ENCODE measurements at regions not wholly inside any gene's neighbourhood (a gene's known extent, or its start where the extent isn't known, plus 50 kb on each side); places are given as distances from the start of the nearest gene placed in this dataset.
"Not testable (repeated sequence)": the region's sequence is repeated elsewhere in the genome, so short reads cannot be mapped to it uniquely, and the experiment has no call there.

DNA sequence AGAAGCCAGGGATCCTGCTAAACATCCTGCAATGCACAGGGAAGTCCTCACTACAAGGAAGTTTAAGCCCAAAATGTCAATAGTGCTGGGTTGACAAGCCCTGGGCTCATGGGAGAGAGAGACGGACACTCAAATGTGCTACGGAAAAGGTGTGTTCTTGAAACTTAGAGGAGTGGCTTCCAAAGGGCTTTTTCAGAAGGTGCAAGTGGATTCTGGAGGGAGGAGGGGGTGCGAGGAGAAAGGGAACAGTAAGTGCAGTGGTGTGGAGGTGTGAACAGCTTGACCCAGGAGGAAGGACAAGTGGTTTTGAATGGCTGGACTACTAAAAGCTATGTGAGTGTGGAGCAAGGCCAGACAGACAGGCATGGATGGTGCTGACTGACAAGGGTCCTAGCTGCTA is 50.4 kb upstream of the CECR2 start:
- no peak for DNase-seq (ENCODE audit: low read depth in 3 of 3, low spot score in 1 of 3)

- DNase-seq (ENCODE audit: low read depth in 3 of 3, low spot score in 1 of 3) = no peak
Observed at GRCh38 chr22:17315310-17315709, 54.0 kb upstream of the CECR2 start.

DNA sequence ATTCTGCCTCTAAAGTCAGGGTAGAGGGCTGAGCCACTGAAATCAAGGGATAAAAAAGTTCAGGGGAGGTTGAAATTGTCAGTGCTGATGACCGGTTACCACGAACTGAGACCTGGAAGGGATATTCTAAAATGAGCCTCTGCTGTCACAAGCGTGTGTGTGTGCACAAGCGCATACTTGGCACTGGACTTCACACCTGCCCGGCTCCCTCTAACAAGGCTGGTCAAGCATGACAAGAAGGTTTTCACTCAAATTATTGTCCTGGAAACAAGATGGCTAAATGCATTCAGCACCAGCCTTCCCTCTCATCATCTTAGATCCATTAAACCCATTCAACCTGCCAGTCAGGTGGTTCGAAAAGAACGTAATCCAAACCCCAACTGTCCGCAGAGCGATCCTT is 54.8 kb upstream of the CECR2 start:
- DNase-seq (ENCODE audit: low read depth in 3 of 3, low spot score in 1 of 3) = no peak

- DNase-seq (ENCODE audit: low read depth in 3 of 3, low spot score in 1 of 3) = no peak
Observed at GRCh38 chr22:17313626-17314025, 55.6 kb upstream of the CECR2 start.

GRCh38 chr22:17307566-17307965 is 61.7 kb upstream of the CECR2 start:
- DNase-seq (ENCODE audit: low read depth in 3 of 3, low spot score in 1 of 3) = no peak

GRCh38 chr22:17305076-17305475 is 64.2 kb upstream of the CECR2 start:
- DNase-seq (ENCODE audit: low read depth in 3 of 3, low spot score in 1 of 3) = no peak

GRCh38 chr22:17303840-17304779 is 65.2 kb upstream of the CECR2 start:
- peak in 2 of 3 donors; percentile 20 to 21 for DNase-seq (ENCODE audit: low read depth in 3 of 3, low spot score in 1 of 3)

DNA sequence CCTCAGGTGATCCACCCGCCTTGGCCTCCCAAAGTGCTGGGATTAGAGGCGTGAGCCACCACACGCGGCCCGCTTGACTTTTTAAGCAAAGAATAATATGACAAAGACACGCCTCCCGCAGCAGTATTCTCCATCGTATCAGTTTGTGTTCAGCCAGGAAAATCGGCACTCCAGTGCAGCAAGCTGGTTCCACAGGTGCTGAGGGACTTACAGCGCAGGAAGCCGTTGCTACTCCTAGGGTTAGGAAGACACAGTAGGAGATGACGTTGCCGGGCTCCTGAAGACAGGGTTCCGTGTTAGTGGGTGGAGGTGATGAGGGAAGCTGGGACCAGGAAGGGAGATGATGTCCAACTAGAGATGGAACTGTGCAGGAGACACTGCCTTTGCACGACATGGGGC is 65.8 kb upstream of the CECR2 start:
- DNase-seq (ENCODE audit: low read depth in 3 of 3, low spot score in 1 of 3) = no peak

GRCh38 chr22:17302616-17303015 is 66.6 kb upstream of the CECR2 start:
- DNase-seq (ENCODE audit: low read depth in 3 of 3, low spot score in 1 of 3) = no peak

DNA sequence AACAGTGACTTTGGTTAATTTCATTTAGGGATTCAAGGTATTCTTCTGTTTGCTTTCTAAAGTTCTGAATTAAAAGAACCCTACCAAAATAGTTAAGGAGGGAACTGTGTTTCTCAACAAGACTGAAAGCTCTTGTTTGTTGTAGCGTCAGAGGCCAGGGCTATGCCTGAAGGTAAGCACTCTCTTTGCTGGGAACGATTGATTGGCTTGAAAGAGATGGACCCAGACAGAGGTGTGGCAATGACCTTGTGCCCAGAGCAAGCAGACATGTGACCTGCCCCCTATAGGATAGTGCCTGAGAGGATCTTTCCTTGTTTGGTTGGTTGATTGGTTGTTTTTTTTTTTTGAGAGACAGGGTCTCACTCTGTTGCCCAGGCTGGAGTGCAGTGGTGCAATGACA is 68.3 kb upstream of the CECR2 start:
- DNase-seq (ENCODE audit: low read depth in 3 of 3, low spot score in 1 of 3) = no peak

DNA sequence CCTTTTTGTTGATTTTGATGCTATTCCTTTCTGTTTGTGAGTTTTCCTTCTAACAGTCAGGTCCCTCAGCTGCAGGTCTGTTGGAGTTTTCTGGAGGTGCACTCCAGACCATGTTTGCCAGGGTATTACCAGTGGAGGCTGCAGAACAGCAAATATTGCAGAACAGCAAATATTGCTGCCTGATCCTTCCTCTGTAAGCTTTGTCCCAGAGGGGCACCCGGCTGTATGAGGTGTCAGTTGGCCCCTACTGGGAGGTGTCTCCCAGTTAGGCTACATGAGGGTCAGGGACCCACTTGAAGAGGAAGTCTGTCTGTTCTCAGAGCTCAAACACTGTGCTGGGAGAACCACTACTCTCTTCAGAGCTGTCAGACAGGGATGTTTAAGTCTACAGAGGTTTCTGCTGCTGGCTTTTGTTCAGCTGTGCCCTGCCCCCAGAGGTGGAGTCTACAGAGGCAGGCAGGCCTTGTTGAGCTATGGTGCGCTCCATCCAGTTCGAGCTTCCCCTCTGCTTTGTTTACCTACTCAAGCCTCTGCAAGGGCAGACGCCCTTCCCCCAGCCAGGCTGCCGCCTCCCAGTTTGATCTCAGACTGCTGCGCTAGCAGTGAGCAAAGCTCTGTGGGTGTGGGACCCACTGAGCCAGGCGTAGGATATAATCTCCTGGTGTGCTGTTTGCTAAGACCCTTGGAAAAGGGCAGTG is 70.3 kb upstream of the CECR2 start:
- not testable (repeated sequence) for DNase-seq (ENCODE audit: low read depth in 3 of 3, low spot score in 1 of 3)

- no peak for DNase-seq (ENCODE audit: low read depth in 3 of 3, low spot score in 1 of 3)
Observed at GRCh38 chr22:17285656-17286055, 66.4 kb upstream of the ADA2 start.

DNA sequence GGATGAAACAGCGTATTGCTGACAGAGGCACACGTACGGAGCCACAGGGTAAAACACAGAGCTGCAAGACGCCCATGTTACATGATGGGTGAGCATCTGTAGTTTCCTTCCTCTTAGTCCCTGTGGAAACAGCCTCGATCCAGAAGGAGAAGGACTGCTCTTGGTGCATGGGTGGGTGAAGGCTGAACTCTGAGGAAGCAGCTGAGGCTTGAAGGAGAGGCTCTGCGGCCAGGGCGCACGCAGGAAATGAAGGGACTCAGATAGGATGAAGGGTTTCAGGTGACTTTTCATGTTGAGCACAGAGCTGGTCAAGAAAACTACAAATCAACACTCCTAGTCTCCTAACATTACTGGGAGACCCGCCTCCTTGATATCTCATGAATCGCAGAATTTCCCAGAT is 65.7 kb upstream of the ADA2 start:
- no peak for DNase-seq (ENCODE audit: low read depth in 3 of 3, low spot score in 1 of 3)

- no peak for DNase-seq (ENCODE audit: low read depth in 3 of 3, low spot score in 1 of 3)
Observed at GRCh38 chr22:17284466-17284865, 65.2 kb upstream of the ADA2 start.

DNA sequence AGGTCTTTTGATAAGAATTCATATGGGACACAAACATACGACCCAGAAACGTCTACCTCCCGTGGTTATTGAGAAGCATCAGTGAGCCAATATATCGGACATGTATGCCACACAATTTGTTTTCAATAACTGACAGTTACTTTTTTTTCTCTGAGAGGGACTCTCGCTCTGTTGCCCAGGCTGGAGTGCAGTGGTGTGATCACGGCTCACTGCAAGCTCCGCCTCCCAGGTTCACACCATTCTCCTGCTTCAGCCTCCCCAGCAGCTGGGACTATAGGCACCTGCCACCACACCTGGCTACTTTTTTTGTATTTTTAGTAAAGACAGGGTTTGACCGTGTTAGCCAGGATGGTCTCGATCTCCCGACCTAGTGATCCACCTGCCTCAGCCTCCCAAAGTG is 64.6 kb upstream of the ADA2 start:
- not testable (repeated sequence) for DNase-seq (ENCODE audit: low read depth in 3 of 3, low spot score in 1 of 3)

DNA sequence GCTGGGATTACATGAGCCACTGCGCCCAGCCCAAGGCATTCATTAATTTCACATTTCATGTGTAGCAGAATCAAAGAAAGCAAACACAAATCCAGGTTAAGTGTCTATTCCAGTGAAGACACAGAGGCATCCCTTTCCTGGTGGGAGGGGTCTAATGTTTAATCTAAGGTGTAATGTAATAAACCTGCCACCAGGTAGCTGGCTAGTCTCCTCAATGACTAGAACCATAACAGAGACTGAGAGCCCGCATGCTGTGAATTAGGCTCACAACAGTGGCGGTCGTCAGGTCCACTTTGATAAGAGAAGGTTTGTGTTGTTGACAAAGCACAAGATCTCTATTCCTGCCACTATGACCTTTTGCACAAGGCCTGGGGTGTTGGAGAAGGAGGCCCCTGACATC is 64.2 kb upstream of the ADA2 start:
- no peak for DNase-seq (ENCODE audit: low read depth in 3 of 3, low spot score in 1 of 3)

DNA sequence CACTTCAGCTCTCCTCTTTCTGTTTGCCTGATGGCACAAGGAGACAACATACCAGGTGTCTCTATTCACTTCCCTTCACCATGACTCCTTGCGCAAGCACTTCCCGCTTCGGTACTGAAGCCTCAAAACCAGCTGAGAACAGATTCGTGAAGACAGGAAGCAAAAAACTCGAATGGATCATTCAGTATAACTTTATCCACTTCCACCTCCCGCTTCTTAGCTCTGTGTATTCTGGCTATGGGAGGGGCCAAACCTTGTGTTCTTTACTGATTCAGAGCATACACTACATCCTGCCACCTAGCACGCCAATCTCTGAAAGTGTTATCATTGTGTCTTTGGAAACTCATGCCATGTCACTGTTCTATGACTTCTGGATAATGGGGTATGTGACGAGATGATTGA is 62.2 kb upstream of the ADA2 start:
- no peak for DNase-seq (ENCODE audit: low read depth in 3 of 3, low spot score in 1 of 3)

- DNase-seq (ENCODE audit: low read depth in 3 of 3, low spot score in 1 of 3) = no peak
Observed at GRCh38 chr22:17281026-17281425, 61.8 kb upstream of the ADA2 start.

DNA sequence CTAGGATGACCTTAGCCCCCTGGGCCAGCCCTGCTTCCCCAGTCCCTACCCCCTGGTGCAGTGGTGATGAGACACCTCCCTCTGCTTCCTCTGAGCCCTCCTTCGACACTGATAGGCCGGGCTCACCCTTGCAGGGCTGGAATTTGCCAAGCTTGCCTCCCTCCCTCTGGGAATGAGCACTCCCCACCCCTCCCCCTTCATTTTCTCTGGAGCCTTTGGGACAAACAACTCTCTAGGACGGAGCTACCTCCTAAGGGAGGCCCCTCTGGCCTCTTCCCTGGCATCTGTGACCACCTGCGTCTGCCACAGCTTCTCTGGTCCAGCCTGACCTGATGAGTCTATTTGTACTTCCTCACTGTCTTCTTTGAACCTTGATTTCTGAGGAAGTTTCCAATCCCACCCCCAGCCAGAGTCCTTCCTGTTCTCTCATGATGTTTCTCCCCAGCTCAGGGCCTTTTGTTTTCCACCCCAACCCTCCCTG is 53.3 kb upstream of the ADA2 start:
- DNase-seq (ENCODE audit: low read depth in 3 of 3, low spot score in 1 of 3) = no peak

GRCh38 chr22:17271711-17272451 is 52.6 kb upstream of the ADA2 start:
- no peak for DNase-seq (ENCODE audit: low read depth in 3 of 3, low spot score in 1 of 3)

DNA sequence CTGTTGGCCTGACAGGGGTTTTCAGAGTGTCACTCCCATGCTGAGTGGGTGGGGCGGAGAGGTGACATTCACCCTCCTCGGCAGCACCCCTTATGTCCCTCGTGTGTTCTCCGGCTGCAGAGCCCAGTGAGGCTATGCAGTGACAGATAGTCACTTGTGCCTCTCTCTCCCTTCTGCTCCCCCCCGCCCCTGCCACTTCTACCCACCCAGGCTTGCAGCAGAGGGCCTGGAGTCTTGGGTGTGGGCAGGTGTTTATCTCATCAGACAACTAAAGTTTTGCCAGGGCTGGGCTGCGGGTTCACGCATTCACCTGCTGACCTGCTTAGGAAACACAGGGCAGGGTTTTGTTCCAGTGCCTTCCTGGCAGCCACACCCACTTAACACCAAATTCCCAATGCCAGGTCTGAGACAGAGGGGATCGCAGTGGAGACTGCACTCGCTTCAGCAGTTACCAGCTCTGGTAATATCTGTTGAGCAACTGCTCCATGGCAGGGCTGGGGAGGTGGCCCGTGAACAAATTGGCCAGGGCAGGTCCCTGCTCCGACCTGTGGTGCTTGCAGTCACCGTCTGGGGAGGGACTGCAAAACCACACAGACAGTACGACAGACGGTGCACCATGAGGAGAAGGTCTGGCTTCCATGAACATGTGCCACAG is 50.5 kb upstream of the ADA2 start:
- DNase-seq (ENCODE audit: low read depth in 3 of 3, low spot score in 1 of 3) = no peak

Measured in stimulated activated CD4-positive, alpha-beta T cell treated with anti-CD3 and anti-CD28 coated beads, TNF-alpha, amount 100 ng/mL, for 1 hour (primary cell).